Neutrophil (primary cell): ENCODE measurements at regions not wholly inside any gene's neighbourhood (a gene's known extent, or its start where the extent isn't known, plus 50 kb on each side); places are given as distances from the start of the nearest gene placed in this dataset.

ENCODE experiments used
- H3K27ac ChIP-seq: fragments of 200-600 bp; sonication (generic); 2 replicates; pipeline ENCODE4 v1.5.1; 2016; ENCODE audit warnings: mild to moderate bottlenecking, moderate library complexity
- H3K27me3 ChIP-seq: fragments of 200-600 bp; sonication (generic); 2 replicates; pipeline ENCODE4 v1.6.0; 2016; ENCODE audit warnings: mild to moderate bottlenecking
- H3K36me3 ChIP-seq: fragments of 200-600 bp; sonication (generic); 2 replicates; pipeline ENCODE4 v1.5.1; 2017
- H3K4me1 ChIP-seq, 2 experiments: fragments of 200-600 bp in 1 of 2; sonication (generic) in 1 of 2; 1 replicate in 1 of 2; 2 replicates in 1 of 2; pipeline versions ENCODE4 v1.5.1 to v1.6.1; 2013 to 2016; ENCODE audit warnings: low read depth in 1 of 2, low read length in 1 of 2, mild to moderate bottlenecking in 1 of 2, moderate library complexity in 1 of 2; ENCODE audit not compliant: control insufficient read depth in 1 of 2, insufficient read depth in 1 of 2
- H3K4me3 ChIP-seq, 2 experiments: fragments of 200-600 bp in 1 of 2; sonication (generic) in 1 of 2; 1 replicate in 1 of 2; 2 replicates in 1 of 2; pipeline ENCODE4 v1.5.1; 2013 to 2016; ENCODE audit warnings: low read depth in 1 of 2, low read length in 1 of 2, mild to moderate bottlenecking in 1 of 2, moderate library complexity in 1 of 2
- H3K9me3 ChIP-seq: fragments of 200-600 bp; sonication (generic); 2 replicates; pipeline ENCODE4 v1.5.1; 2016
- CTCF ChIP-seq: fragments of 200-600 bp; sonication (generic); IDR thresholded peaks from 2 replicates; pipeline ENCODE4 v1.5.1; 2016; ENCODE audit warnings: antibody characterized with exemption

- no peak for TF ChIP-seq CTCF
- Histone ChIP-seq H3K4me3 (no peak overlapping the region), H3K4me1 (no peaks in the 10 kb centered on the region), H3K36me3 (no peaks in the 10 kb centered on the region), H3K27ac (no peak overlapping the region), H3K9me3 (no peaks in the 10 kb centered on the region), H3K27me3 (no peaks in the 10 kb centered on the region)
Observed at GRCh38 chr21:35861661-35862060, 198.7 kb downstream of the SETD4 start.

- Histone ChIP-seq H3K36me3 (no peaks in the 10 kb centered on the region), H3K27me3 (no peaks in the 10 kb centered on the region), H3K4me1 (no peaks in the 10 kb centered on the region), H3K27ac (no peak overlapping the region), H3K4me3 (no peak overlapping the region), H3K9me3 (no peaks in the 10 kb centered on the region)
- TF ChIP-seq CTCF = no peak
Observed at GRCh38 chr21:35860189-35860869, 200.0 kb downstream of the SETD4 start.

GRCh38 chr21:35859677-35860076, 200.6 kb downstream of the SETD4 start:
- Histone ChIP-seq H3K36me3 (no peaks in the 10 kb centered on the region), H3K4me3 (no peak overlapping the region), H3K27ac (no peak overlapping the region), H3K9me3 (no peaks in the 10 kb centered on the region), H3K27me3 (no peaks in the 10 kb centered on the region), H3K4me1 (no peaks in the 10 kb centered on the region)
- no peak for TF ChIP-seq CTCF

- Histone ChIP-seq H3K4me1 (no peaks in the 10 kb centered on the region), H3K9me3 (no peaks in the 10 kb centered on the region)
Observed at GRCh38 chr21:35857095-35857494, 203.2 kb downstream of the SETD4 start.

GRCh38 chr21:35855484-35855883, 204.8 kb downstream of the SETD4 start:
- Histone ChIP-seq H3K27ac (no peak overlapping the region), H3K36me3 (no peaks in the 10 kb centered on the region), H3K4me3 (no peak overlapping the region), H3K9me3 (no peaks in the 10 kb centered on the region), H3K27me3 (no peaks in the 10 kb centered on the region), H3K4me1 (no peaks in the 10 kb centered on the region)
- no peak for TF ChIP-seq CTCF

More at GRCh38 chr21:35857095-35857494, 203.2 kb downstream of the SETD4 start:
- H3K27ac ChIP-seq = no peak overlapping the region
- no peak overlapping the region for H3K4me3 ChIP-seq
- H3K36me3 ChIP-seq = no peaks in the 10 kb centered on the region
- TF ChIP-seq CTCF = no peak
- H3K27me3 ChIP-seq = no peaks in the 10 kb centered on the region
